HG03135 (cell line): ENCODE measurements at regions not wholly inside any gene's neighbourhood (a gene's known extent, or its start where the extent isn't known, plus 50 kb on each side); places are given as distances from the start of the nearest gene placed in this dataset.

Experiments
- ATAC-seq: cut with Tn5 transposase; IDR thresholded peaks from one replicate; pipeline ENCODE4 v1.9.1; 2021; ENCODE audit warnings: mild to moderate bottlenecking, moderate library complexity; ENCODE audit not compliant: unreplicated experiment

- no peak for ATAC-seq
Measured at GRCh38 chr5:56522169-56522568, 289.0 kb upstream of the ANKRD55 start.

GRCh38 chr5:56520986-56521730, 288.0 kb upstream of the ANKRD55 start:
- ATAC-seq = no peak

GRCh38 chr5:56518820-56519219, 285.7 kb upstream of the ANKRD55 start:
- ATAC-seq = no peak

- no peak for ATAC-seq
Measured at GRCh38 chr5:56517011-56517416, 283.9 kb upstream of the ANKRD55 start.

- ATAC-seq = no peak
Measured at GRCh38 chr5:56516441-56516840, 283.3 kb upstream of the ANKRD55 start.

GRCh38 chr5:56516035-56516434, 282.9 kb upstream of the ANKRD55 start:
- ATAC-seq = no peak

- no peak for ATAC-seq
Measured at GRCh38 chr5:56515011-56515410, 281.9 kb upstream of the ANKRD55 start.

- no peak for ATAC-seq
Measured at GRCh38 chr5:56514245-56514644, 281.1 kb upstream of the ANKRD55 start.

GRCh38 chr5:56513141-56513540, 280.0 kb upstream of the ANKRD55 start:
- ATAC-seq = no peak

- ATAC-seq = no peak
Measured at GRCh38 chr5:56512313-56512996, 279.3 kb upstream of the ANKRD55 start.

- ATAC-seq = no peak
Measured at GRCh38 chr5:56511326-56511841, 278.3 kb upstream of the ANKRD55 start.

GRCh38 chr5:56508249-56508648, 275.1 kb upstream of the ANKRD55 start:
- ATAC-seq = no peak

GRCh38 chr5:56507351-56507930, 274.3 kb upstream of the ANKRD55 start:
- no peak for ATAC-seq

GRCh38 chr5:56506211-56506965, 273.3 kb upstream of the ANKRD55 start:
- ATAC-seq = no peak

GRCh38 chr5:56503929-56504328, 270.8 kb upstream of the ANKRD55 start:
- no peak for ATAC-seq

- no peak for ATAC-seq
Measured at GRCh38 chr5:56501781-56502557, 268.8 kb upstream of the ANKRD55 start.

GRCh38 chr5:56499901-56500300, 266.8 kb upstream of the ANKRD55 start:
- no peak for ATAC-seq

- ATAC-seq = no peak
Measured at GRCh38 chr5:56499491-56499890, 266.4 kb upstream of the ANKRD55 start.

- no peak for ATAC-seq
Measured at GRCh38 chr5:56498759-56499395, 265.7 kb upstream of the ANKRD55 start.

- no peak for ATAC-seq
Measured at GRCh38 chr5:56496581-56497063, 263.5 kb upstream of the ANKRD55 start.
